Tibial artery (tissue), 4 donors: ENCODE measurements at regions not wholly inside any gene's neighbourhood (a gene's known extent, or its start where the extent isn't known, plus 50 kb on each side); places are given as distances from the start of the nearest gene placed in this dataset.

Experiments used
- DNase-seq, 2 donors: peaks; one replicate each; pipeline ENCODE4 v3.0.0-alpha.2; 2019
- H3K27ac ChIP-seq, 2 donors: fragments of 200-600 bp; sonication (generic) in 1 of 2; 1 replicate in 1 of 2; 2 replicates in 1 of 2; pipeline ENCODE4 v1.5.1; 2018 to 2019; ENCODE audit warnings: mild to moderate bottlenecking in 1 of 2
- H3K27me3 ChIP-seq, 2 donors: fragments of 200-600 bp; sonication (generic) in 1 of 2; one replicate each; pipeline versions ENCODE4 v1.5.1 to v1.6.0; 2016 to 2019
- H3K36me3 ChIP-seq, 3 donors: fragments of 200-600 bp; sonication (generic) in 2 of 3; one replicate each; pipeline ENCODE4 v1.5.1; 2016 to 2019; ENCODE audit warnings: mild to moderate bottlenecking in 2 of 3
- H3K4me1 ChIP-seq, 4 donors: fragments of 200-600 bp; sonication (generic) in 2 of 4; 1 replicate in 3 of 4; 2 replicates in 1 of 4; pipeline ENCODE4 v1.5.1; 2016 to 2019
- H3K4me3 ChIP-seq, 2 donors: fragments of 200-600 bp; sonication (generic) in 1 of 2; 1 replicate in 1 of 2; 2 replicates in 1 of 2; pipeline ENCODE4 v1.5.1; 2018 to 2019; ENCODE audit warnings: mild to moderate bottlenecking in 2 of 2
- H3K9me3 ChIP-seq, 3 donors: fragments of 200-600 bp; sonication (generic) in 1 of 3; one replicate each; pipeline ENCODE4 v1.5.1; 2016 to 2019
- intact Hi-C: fragments of 100-400 bp; cut with DNase I; formaldehyde crosslinking; loops from one replicate; pipeline ENCODE4 v1.15.0; 2023; ENCODE audit warnings: low total_unique reads
- TF ChIP-seq, protein P1 (sequence below), 2 experiments: fragments of 200-600 bp in 1 of 2; fragments of 450-650 bp in 1 of 2; IDR thresholded peaks; one replicate each; pipeline ENCODE4 v1.5.1; 2017 to 2019; ENCODE audit warnings: antibody characterized with exemption in 2 of 2, mild to moderate bottlenecking in 1 of 2, moderate library complexity in 1 of 2

DNA sequence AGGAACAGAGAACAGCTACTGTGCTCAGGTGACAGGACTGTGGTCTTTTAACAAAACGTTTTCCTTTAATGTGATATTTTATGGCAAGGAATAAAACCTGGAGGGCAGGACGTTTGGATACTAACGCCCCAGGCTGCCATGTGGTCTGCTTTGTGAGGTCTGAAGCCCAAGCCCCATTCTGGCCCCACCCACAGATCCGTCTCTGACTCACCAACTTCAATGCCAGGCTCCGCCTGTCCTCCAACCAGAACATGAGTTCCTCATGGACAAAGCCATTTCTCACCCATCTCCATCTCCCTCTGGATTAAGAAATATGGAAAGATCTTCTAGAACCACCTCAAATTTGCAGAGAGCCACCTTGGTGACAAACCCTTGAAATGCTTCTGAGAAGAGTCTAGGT lies 148.8 kb downstream of the CRYBB2 start:
- peaks cover 0 to 19% (median 9%) of the 10 kb centered on the region in 3 donors for H3K36me3 ChIP-seq
- H3K9me3 ChIP-seq, result no peaks in the 10 kb centered on the region
- intact Hi-C loops, result no loop called here
- H3K4me1 ChIP-seq, result peaks cover 0 to 6% (median 0%) of the 10 kb centered on the region in 4 donors
- TF ChIP-seq, protein P1, sequence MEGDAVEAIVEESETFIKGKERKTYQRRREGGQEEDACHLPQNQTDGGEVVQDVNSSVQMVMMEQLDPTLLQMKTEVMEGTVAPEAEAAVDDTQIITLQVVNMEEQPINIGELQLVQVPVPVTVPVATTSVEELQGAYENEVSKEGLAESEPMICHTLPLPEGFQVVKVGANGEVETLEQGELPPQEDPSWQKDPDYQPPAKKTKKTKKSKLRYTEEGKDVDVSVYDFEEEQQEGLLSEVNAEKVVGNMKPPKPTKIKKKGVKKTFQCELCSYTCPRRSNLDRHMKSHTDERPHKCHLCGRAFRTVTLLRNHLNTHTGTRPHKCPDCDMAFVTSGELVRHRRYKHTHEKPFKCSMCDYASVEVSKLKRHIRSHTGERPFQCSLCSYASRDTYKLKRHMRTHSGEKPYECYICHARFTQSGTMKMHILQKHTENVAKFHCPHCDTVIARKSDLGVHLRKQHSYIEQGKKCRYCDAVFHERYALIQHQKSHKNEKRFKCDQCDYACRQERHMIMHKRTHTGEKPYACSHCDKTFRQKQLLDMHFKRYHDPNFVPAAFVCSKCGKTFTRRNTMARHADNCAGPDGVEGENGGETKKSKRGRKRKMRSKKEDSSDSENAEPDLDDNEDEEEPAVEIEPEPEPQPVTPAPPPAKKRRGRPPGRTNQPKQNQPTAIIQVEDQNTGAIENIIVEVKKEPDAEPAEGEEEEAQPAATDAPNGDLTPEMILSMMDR (IDR thresholded peaks at IDR 0.05), result no peak
- H3K4me3 ChIP-seq, result no peak overlapping the region
- DNase-seq, result no peak
- no peak overlapping the region for H3K27ac ChIP-seq
- no peaks in the 10 kb centered on the region for H3K27me3 ChIP-seq

DNA sequence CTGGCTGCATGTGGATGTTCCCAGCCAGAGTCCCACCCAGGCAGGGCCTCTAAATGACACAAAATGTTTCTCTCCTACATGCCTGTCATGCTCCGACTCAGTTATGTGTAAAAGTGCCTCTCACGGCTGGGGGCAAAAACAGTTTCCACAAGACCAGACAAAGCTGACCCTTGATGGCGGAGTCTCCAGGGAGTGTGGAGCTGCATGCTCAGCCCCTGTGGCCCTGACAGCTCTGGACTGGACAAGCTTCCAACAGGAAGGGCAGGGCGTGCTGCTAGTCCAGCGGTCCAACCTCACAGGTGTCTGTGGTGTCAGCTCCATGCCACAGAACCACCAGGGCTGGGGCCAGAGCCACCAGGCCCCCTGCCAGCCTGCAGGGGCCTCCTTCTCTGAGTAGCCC lies 149.6 kb downstream of the CRYBB2 start:
- TF ChIP-seq, protein P1 (IDR thresholded peaks at IDR 0.05), result no peak
- H3K9me3 ChIP-seq, result no peaks in the 10 kb centered on the region
- no peak overlapping the region for H3K4me3 ChIP-seq
- DNase-seq, result no peak
- intact Hi-C loops, result no loop called here
- H3K27ac ChIP-seq, result no peak overlapping the region
- H3K36me3 ChIP-seq, result peaks cover 0 to 27% (median 12%) of the 10 kb centered on the region in 3 donors
- H3K4me1 ChIP-seq, result peaks cover 0 to 5% (median 0%) of the 10 kb centered on the region in 4 donors
- H3K27me3 ChIP-seq, result no peaks in the 10 kb centered on the region

DNA sequence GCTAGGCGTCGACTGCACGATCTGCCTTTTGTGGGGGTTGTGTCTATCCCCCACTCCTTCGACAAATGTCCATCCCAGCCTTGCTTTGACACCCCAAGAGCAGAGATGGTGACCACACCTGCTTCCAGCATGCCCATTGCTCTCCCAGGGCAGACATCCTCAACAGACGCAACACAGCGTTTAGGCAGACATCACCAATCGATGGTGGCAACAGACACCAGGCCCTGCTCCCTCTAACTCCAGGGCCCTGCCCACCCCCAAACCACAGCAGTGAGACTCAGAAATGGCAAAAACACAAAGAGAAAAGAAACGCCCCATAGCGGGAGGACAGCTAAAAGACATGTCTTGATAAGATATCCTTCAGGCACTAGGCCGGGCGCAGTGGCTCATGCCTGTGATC lies 150.9 kb downstream of the CRYBB2 start:
- intact Hi-C loops, result no loop called here
- Histone ChIP-seq H3K27ac (no peak overlapping the region), H3K27me3 (no peaks in the 10 kb centered on the region), H3K4me1 (no peaks in the 10 kb centered on the region), H3K4me3 (no peak overlapping the region), H3K9me3 (no peaks in the 10 kb centered on the region), H3K36me3 (peaks cover 0 to 34% (median 12%) of the 10 kb centered on the region in 3 donors)
- TF ChIP-seq, protein P1 (IDR thresholded peaks at IDR 0.05), result no peak
- no peak for DNase-seq

DNA sequence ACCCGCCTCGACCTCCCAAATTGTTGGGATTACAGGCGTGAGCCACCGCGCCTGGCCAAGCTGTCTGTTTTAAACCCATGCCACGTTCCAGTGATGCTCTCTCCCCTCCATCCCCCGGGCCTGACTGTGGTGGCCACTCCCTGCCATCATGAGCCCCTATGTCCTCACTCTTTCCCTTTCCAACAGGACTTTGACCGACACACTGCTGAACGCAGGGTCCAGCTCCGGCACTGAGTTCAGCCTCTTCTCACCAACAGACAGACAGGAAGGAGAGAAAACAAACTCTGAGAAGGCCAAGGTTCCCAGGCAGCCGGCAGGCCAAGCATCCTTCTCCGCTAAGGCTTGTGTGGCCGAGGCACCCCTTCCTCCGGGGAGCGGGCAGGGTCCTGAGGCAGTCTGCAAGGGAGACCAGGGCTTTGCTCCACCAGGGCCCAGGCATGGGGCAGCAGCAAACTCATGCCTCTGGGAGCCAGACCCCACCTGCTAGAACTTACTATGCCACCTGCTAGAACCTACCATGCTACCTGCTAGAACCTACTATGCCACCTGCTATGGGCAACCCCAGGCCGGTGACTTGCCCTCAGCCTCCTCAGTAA lies 152.7 kb downstream of the CRYBB2 start:
- Histone ChIP-seq H3K27me3 (no peaks in the 10 kb centered on the region), H3K27ac (no peak overlapping the region), H3K4me3 (no peak overlapping the region), H3K36me3 (peaks cover 0 to 45% (median 16%) of the 10 kb centered on the region in 3 donors), H3K9me3 (no peaks in the 10 kb centered on the region), H3K4me1 (no peaks in the 10 kb centered on the region)
- TF ChIP-seq, protein P1 (IDR thresholded peaks at IDR 0.05), result no peak
- intact Hi-C loops, result no loop called here
- no peak for DNase-seq

DNA sequence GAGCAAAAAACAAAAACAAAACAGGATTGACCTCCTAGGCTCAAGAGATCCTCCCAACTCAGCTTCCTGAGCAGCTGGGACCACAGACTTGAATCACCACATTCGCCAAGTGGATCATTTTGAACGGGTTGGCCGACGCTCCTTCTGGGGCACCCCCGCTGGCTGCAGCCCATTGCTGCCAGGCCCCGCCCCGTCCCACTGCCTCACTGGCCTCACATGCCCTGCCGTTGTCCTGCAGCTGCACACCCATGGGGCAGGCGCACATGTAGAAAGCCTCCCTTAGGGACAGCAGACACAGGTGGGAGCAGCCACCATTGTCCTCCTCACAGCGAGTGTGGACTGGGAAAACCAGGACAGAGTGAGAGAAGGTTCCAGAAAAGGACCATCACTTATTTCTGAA lies 154.5 kb downstream of the CRYBB2 start:
- H3K4me1 ChIP-seq, result no peaks in the 10 kb centered on the region
- intact Hi-C loops, result no loop called here
- no peak for DNase-seq
- no peak overlapping the region for H3K27ac ChIP-seq
- H3K36me3 ChIP-seq, result peaks cover 0 to 64% (median 25%) of the 10 kb centered on the region in 3 donors
- TF ChIP-seq, protein P1 (IDR thresholded peaks at IDR 0.05), result no peak
- no peaks in the 10 kb centered on the region for H3K27me3 ChIP-seq
- no peaks in the 10 kb centered on the region for H3K9me3 ChIP-seq
- no peak overlapping the region for H3K4me3 ChIP-seq

DNA sequence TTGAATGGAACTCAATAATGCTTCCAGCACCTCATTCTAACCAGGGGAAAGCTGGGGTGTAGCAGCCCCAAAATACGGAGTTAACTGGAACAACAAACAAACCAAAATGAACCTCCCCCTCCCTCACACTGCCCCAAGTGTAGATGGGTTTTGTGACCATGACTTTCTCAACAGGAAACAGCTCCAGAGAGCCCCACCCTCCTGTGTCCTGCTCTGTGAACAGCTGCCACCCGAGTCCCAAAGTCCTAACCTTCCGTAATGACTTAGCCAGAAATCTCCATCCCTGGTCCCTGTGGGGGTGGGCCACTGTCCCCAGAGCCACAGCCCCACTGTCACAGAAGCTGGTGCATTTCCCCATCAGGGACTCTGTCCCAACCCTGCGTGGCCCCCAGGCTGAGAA lies 155.4 kb downstream of the CRYBB2 start:
- intact Hi-C loops, result no loop called here
- H3K27ac ChIP-seq, result no peak overlapping the region
- no peaks in the 10 kb centered on the region for H3K9me3 ChIP-seq
- no peaks in the 10 kb centered on the region for H3K4me1 ChIP-seq
- H3K4me3 ChIP-seq, result no peak overlapping the region
- TF ChIP-seq, protein P1 (IDR thresholded peaks at IDR 0.05), result no peak
- peaks cover 0 to 73% (median 28%) of the 10 kb centered on the region in 3 donors for H3K36me3 ChIP-seq
- H3K27me3 ChIP-seq, result no peaks in the 10 kb centered on the region
- DNase-seq, result no peak
